DMS153 treated with DMSO at 0.1 percent for 48 hours (cell line): ENCODE measurements at regions not wholly inside any gene's neighbourhood (a gene's known extent, or its start where the extent isn't known, plus 50 kb on each side); places are given as distances from the start of the nearest gene placed in this dataset.

Experiments
- DNase-seq: peaks from one replicate; lab custom pipeline; 2025; ENCODE audit not compliant: unreplicated experiment; lab: John Stamatoyannopoulos, UW

- no peak for DNase-seq
Measured at GRCh38 chr10:45183174-45183573, 132.2 kb downstream of the OR13A1 start.

DNA sequence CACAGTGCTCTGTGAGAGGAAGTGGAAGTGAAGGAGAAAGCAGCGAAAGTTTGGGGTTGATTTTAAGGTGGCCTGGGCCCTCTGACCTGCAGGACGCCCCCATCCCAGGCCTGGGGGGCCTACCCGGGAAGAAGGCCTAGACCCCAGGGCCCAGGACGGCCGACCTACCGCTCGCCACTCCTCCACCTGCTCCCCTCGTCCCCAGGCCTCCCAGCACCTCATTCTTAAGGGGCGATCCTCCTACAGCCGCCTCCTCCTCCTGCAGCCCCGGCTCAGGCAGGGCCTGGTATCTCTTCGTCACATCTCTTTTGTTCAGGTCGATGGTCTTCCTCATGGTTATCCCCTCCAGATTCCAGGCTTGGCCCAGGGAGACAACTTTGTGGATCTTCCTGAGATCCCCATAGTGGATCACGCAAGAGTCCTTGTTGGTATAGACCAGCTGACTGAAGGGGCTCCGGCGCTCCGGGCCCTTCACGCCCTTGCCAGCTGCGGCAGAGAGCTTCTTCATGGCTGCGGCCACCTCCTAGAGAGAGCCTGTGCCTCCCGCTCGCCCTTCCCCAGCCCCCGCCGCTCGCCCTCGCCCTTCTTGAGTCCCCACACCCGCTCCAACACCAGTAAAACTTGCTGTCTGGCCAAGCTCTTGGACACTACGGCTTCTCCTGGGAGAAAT, 117.5 kb downstream of the OR13A1 start:
- no peak for DNase-seq

DNA sequence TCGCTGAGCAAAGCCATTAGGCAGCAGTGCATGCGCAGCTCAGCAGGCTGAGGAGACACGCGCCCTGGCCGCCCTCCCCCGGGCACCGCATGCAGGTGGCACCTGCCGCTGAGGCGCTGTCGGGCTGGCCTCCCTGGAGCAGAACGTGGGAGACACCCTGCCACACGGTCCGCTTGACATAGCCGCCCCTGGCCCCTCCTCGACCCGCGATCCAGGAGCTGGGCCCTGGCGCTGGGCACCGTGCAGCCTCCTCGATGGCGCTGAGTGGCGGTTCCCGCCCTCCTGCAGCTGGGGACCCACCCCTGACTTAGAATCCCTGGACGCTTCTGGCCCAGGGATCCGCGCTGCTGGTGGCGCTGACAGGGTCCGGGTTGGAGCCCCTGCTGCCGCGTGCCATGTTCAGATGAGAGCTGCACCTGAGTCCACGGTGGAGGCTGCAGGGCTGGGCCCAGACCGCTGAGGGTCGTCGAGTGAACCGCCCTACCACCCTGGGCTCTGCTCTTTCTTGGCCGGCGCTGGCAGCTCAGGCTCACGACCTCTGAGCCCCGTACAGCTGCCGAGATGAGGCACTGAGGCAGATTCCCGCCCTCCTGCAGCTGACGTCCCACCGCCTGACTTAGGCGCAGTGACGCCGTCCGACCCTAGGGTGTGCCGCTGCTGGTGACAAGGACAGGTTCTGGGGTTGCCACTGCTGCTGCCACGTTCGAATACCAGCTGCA, 116.8 kb downstream of the OR13A1 start:
- DNase-seq, result no peak

GRCh38 chr10:45199205-45199740, 116.1 kb downstream of the OR13A1 start:
- no peak for DNase-seq

- DNase-seq, result no peak
Measured at GRCh38 chr10:45201271-45201670, 114.1 kb downstream of the OR13A1 start.

DNA sequence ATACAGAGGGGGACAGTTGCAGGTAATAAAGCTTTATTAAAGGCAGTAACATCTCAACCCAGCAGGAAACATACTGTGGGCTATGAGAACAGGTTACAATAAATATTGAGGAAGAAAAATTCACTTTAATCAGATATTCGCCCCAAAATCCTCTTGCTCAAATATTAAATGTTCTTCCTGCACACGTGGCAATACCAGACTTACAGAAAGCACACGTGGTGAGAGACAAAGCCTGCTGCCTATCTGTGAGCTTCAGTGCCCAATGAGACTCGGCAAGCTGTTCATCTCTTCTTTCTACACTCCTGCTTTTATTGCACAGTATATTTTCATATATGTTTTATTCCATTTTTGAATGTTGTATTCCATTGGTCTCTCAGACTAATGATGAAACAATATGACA, 113.2 kb downstream of the OR13A1 start:
- DNase-seq, result no peak

DNA sequence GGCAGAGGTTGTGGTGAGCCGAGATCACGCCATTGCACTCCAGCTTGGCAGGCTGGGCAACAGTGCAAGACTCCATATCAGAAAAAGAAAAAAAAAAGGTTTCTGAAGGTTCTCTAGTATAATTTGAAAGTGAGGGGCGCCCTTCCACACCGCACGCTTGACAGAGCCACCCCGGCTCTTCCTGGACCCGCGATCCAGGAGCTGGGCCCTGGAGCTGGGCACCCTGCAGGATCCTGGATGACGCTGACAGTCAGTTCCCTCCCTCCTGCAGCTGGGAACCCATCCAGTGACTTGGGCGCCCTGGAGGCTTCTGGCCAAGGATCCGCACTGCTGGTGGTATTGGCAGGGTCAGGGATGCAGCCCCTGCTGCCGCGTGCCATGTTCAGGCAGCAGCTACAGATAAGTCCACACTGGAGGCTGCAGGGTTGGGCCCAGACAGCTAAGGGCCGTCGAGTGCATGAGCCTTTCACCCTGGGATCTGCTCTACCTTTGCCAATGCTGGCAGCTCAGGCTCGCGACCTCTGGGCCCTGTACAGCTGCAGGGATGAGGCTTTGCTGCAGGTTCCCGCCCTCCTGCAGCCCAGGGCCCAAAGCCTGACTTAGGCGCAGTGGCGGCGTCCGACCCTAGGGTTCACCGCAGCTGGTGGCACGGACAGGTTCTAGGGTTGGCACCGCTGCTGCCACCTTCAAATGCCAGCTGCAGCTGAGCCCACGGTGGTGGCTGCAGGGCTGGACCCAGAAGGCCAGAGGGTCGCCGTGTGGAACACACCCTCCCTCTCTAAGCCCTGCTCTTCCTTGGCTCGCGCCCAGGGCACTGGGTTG, 110.2 kb downstream of the OR13A1 start:
- DNase-seq, result no peak

DNA sequence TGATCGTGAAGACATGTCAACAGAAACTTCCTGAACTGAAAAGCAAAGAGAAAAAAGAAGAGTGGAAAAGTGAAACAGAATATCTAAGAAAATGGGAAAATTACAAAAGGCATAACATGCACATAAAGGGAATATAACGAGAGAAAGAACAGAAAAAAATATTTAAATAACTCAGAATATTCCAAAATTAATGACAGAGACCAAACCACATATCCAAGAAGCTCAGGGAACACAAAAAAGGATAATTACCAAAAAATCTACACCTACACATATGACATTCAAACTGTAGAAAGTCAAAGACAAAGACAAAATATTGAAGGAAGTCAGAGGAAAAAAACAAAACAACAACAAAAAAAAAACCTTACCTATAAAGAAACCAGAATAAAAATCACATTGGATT, 105.5 kb downstream of the OR13A1 start:
- no peak for DNase-seq

DNA sequence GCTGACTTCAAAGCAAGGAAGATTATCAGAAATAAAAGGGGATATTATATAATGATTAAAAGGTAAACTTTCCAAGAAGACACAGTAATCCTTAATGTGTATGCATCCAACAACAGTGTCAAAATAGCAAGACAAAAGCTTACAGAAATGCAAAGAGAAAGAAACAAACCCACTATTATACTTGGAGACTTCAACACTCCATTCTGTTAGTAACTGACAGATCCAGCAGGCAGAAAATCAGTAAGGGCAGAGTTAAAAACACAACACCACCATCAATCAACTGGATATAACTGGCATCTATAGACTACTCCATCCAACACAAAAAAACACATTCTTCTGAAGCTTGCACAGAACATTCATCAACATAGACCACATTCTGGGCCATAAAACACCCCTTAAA, 103.8 kb downstream of the OR13A1 start:
- no peak for DNase-seq

DNA sequence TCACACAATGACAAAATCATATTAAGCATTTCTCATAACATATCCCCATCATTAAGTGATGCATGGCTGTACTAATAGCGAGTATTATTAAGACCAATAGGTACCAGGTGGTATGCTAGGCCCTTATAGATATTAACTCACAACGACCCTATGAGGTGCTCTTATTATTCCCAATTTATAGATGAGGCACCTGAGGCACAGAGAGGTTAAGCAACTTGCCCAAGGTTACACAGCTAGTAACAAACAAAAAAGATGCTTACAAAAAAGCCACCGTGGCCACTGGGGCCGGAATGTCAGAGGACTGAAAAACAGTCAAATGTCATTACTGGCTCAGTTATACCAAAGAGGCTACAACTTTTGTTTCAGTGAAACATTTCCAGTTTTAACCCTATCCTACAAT, 96.0 kb downstream of the OR13A1 start:
- no peak for DNase-seq

DNA sequence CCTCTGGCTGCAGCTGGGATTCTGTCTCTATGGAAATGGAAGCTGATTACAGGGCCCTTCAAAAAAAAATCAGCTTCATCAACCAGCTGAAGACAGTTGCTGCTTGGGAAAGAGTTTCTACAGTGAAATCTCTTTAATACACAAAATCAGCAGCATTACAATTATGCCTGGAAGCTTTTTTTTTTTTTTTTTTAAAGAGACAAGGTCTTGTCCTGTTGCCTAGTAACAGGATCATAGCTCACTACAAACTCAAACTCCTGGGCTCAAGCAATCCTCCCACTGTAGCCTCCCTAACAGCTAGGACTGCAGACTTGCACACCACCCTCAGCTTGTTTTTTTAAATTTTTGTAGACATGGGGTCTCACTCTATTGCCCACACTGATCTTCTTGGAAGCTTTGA, 94.5 kb downstream of the OR13A1 start:
- no peak for DNase-seq

GRCh38 chr10:45224219-45224841, 91.1 kb downstream of the OR13A1 start:
- DNase-seq, result no peak

DNA sequence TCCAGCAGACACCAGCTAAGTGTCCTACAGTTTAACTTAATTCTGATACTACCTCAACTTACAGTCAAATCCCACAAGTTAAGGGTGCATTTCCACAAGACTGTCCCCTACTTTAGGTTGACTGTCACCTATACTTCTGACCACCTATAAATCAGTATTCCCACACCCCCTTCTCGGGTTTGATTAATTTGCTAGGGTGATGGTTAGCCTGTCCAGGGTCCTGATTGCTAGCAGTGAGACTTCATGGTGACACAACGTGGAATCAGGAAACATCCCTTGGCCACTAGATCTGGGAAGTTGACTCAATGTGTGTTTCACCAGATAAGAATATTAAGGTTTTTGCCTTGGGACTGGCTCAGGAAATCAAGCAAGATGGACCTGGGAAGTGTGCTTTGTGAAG, 88.4 kb downstream of the OR13A1 start:
- no peak for DNase-seq

DNA sequence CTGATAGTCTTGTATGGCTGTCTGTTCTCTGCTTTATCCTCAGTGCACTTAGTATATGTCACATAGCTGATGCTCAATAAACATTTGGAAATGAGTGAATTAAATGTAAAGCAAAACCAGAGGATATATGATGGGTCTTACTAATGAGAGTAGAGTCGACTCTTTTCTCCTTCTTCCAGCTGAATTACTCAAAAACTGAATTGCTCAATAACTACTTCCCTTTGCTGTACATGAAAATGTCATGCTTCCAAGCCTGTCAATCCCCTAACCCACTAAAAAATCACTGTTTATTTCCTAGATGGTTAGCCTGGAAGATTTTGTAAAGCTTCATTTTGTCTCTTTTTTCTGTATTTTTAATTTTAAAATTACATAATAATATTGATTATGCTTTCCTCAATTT, 88.0 kb downstream of the OR13A1 start:
- no peak for DNase-seq

DNA sequence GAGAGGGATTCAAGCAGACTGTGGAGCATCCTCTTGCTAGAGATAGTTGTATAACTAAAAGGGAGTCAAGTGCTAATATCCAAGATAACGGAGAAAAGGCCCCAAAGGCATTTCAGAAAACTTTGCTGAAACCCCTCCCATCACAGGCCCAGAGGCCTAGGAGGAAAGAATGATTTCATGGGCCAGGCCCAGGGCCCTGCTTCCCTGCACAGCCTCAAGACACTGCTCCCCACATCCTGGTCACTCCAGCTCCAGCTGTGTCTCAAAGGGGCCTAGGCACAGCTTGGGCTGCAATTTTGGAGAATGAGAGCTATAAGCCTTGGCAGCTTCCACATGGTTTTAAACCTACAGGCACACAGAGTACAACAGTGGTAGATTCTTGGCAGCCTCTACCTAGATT, 85.6 kb downstream of the OR13A1 start:
- no peak for DNase-seq

GRCh38 chr10:45235260-45235769, 80.1 kb downstream of the OR13A1 start:
- DNase-seq, result peak; percentile 57

DNA sequence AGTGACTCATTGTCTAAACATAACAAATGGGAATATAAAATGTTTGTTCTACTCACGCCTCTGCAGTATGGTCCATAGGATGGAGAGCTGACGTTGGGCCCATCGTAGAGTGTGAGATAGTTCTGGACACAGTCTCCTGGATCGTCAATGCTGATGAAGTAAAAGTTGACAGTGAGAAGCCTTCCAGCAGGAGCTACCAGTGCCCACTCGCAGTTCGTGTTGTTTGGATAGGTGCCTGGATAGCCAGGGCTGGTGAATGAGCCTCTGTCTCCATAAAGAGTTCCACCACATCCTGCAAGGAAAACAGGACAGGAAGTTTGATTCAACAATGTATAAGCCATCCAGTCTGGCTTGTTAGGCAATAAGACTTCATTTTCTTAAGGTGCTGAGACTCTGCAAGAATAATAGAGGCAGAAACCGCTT, 79.6 kb downstream of the OR13A1 start:
- no peak for DNase-seq

DNA sequence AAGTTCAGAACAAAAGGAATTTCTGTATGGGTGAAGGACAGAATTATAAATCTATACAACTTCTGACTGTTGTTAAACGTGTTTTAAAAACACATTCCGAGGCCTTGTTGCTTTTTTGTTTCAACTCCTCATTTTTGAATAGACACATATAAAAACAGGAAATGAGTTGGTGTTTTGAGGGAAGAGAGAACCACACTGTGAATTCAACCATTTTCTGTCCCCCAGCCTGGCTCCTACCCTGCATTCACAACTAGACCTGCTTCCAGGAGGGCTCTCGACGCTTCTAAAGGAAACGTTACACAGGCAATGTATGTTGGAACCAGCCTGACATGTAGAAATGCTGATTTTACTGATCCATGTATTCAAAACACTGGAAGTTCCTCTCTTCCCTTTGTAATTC, 76.5 kb downstream of the OR13A1 start:
- DNase-seq, result no peak

DNA sequence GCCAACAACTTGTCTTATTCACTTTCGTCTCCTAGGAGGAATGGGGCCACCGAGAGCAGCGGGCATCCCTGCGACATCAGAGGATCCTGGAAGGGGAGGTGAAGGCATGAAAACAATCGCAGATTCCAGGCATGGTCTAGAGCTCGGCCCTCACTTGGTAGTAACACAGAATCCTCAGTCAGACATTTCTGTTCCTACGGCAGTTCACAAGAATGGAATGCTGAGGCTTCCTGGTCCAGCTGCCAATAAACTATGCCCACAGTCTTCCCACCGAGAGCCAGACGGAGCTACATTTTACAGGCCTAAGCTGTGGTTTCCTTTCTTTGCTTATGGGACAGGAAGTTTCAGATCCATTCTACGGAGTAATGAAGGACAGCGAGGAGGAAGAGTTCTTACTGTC, 75.8 kb downstream of the OR13A1 start:
- no peak for DNase-seq

- no peak for DNase-seq
Measured at GRCh38 chr10:45241865-45242520, 73.4 kb downstream of the OR13A1 start.

DNA sequence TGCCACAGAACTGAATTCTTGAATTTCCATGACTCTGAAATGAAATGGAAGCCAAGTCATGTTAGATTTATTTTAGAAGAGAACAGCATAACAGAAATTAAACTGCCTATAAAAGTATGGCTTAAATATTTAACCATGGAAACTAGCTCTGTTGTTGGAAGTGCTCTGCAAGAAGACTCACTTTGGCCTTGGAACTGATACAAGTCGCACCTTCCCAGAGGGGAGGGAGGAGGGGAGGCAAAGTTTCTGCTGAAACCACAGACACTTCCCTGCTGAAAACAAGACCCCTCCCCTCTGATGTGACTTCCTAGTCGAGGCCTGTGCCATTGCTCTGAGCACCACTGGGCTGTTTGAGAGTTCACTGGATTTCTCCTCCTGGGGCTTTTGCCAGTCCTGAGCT, 72.1 kb downstream of the OR13A1 start:
- no peak for DNase-seq
